Keratinocyte (primary cell): ENCODE measurements at regions not wholly inside any gene's neighbourhood (a gene's known extent, or its start where the extent isn't known, plus 50 kb on each side); places are given as distances from the start of the nearest gene placed in this dataset.

Experiments
- CTCF ChIP-seq, 3 experiments: IDR thresholded peaks in 1 of 3; conservative IDR thresholded peaks in 1 of 3; optimal IDR thresholded peaks in 1 of 3; 2 replicates in 2 of 3; 3 replicates in 1 of 3; pipeline versions ENCODE3 to v1.5.1; 2011; ENCODE audit warnings: low read length in 3 of 3, mild to moderate bottlenecking in 3 of 3, moderate library complexity in 2 of 3, control low read depth in 1 of 3, inconsistent platforms in 1 of 3; ENCODE audit not compliant: insufficient read depth in 2 of 3; ENCODE audit errors: extremely low read depth in 1 of 3
- EZH2 ChIP-seq: IDR thresholded peaks from one replicate; pipeline ENCODE4 v1.6.1; 2012; ENCODE audit warnings: inconsistent platforms, mild to moderate bottlenecking, low read length, moderate library complexity

DNA sequence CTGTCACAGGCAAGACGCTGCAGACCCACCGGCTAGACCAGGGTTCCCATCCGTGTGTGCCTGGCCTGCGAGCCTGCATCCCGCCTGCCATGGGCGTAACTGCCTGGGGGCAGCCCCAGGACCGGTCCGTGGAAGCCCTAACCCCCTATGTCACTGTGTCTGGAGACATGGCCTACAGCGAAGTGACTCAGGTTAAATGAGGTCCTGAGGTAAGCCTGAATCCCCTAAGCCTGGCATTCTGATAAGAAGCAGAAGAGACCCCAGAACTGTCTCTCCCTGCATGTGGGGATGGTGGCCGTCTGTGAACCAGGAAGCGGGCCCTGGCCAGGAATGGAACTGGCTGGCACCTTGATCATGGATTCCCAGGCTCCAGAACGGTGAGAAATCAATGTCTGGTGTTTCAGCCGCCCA, 570.1 kb downstream of the BRD1 start:
- TF ChIP-seq CTCF (optimal IDR thresholded peaks at IDR 0.05 in 1 of 3, IDR thresholded peaks at IDR 0.05 in 1 of 3, conservative IDR thresholded peaks at IDR 0.05 in 1 of 3; ENCODE audit: extremely low read depth in 1 of 3, insufficient read depth in 2 of 3, low read length in 3 of 3) (no peak), EZH2 (no peak)
